ENCODE measurements at regions not wholly inside any gene's neighbourhood (a gene's known extent, or its start where the extent isn't known, plus 50 kb on each side); places are given as distances from the start of the nearest gene placed in this dataset.

DNA sequence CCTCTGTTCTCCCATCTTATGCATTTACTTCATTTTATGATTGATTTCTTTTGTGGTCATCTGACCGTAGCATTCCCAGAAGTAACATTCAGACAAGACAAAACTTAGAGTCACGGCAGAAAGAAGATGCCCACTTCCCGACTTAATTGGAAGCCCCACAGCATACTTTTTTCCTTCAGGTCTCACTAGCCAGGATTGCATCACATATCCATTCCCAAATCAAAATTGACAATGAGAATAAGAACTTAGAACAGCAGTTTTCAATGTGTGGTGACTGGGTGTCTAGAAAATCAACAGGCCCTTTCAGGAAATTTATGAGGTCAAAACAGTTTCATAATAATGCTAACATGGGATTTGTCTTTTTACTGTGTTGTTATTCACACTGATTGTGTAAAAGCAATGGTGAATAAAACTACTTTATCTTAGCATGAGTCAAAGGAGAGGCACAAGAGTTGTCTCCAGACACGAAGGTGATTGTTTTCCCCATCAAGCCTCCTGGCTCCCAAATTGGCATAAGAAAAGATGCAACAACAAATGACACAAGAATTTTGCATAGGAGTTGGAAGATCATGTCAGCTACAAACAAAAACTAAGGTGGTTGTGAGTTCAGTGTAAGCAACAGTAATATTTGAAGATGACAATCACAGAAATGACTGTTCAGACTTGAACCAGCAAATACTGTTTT is 493.9 kb downstream of the HTR7 start:
- H4K20me1 ChIP-seq (ENCODE audit: insufficient read depth, low read length), result no peaks in the 10 kb centered on the region
- H3K4me3 ChIP-seq (ENCODE audit: insufficient read depth, low read length), result no peak overlapping the region
- DNase-seq (ENCODE audit: insufficient read length, low spot score, missing footprints), result no peak
- TF ChIP-seq, protein P1, sequence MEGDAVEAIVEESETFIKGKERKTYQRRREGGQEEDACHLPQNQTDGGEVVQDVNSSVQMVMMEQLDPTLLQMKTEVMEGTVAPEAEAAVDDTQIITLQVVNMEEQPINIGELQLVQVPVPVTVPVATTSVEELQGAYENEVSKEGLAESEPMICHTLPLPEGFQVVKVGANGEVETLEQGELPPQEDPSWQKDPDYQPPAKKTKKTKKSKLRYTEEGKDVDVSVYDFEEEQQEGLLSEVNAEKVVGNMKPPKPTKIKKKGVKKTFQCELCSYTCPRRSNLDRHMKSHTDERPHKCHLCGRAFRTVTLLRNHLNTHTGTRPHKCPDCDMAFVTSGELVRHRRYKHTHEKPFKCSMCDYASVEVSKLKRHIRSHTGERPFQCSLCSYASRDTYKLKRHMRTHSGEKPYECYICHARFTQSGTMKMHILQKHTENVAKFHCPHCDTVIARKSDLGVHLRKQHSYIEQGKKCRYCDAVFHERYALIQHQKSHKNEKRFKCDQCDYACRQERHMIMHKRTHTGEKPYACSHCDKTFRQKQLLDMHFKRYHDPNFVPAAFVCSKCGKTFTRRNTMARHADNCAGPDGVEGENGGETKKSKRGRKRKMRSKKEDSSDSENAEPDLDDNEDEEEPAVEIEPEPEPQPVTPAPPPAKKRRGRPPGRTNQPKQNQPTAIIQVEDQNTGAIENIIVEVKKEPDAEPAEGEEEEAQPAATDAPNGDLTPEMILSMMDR (IDR thresholded peaks at IDR 0.05; ENCODE audit: extremely low read depth, low read depth, low read length), result no peak
- no peaks in the 10 kb centered on the region for H3K27me3 ChIP-seq (ENCODE audit: insufficient read depth, low read length)
- H3K36me3 ChIP-seq (ENCODE audit: insufficient read depth, low read length), result no peaks in the 10 kb centered on the region
- no peak overlapping the region for H2AFZ ChIP-seq (ENCODE audit: low read length)
- no peaks in the 10 kb centered on the region for H3K4me1 ChIP-seq (ENCODE audit: insufficient read depth, low read length)
- H3K9me3 ChIP-seq (ENCODE audit: low read depth, low read length), result no peaks in the 10 kb centered on the region
- H3K4me2 ChIP-seq (ENCODE audit: insufficient read depth, low read length), result no peak overlapping the region
- H3K79me2 ChIP-seq (ENCODE audit: insufficient read depth, low read length), result no peaks in the 10 kb centered on the region
- H3K27ac ChIP-seq (ENCODE audit: low read depth, low read length), result no peak overlapping the region

DNA sequence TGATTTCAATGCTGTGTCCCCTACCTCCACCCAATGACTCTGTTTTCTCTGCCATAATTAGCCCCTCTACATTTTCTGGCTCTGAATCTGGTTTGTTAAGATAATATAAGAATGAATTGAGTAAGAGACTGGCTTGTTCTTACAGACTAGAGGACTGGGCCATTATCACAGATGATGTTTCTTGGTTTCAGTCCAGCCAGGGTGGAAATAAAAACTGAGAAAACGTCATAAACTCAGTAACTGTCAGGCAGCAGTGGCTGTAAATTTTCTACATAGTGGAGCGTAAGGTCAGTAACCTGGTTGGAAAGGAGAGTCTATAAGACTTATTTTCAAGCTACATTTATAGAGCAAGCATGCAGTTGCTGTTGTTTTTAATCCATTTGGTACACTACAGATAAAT is 485.4 kb downstream of the HTR7 start:
- TF ChIP-seq, protein P1 (IDR thresholded peaks at IDR 0.05; ENCODE audit: extremely low read depth, low read depth, low read length), result no peak
- Histone ChIP-seq H3K9me3 (ENCODE audit: low read depth, low read length) (no peaks in the 10 kb centered on the region), H4K20me1 (ENCODE audit: insufficient read depth, low read length) (no peaks in the 10 kb centered on the region), H3K4me3 (ENCODE audit: insufficient read depth, low read length) (no peak overlapping the region), H3K4me2 (ENCODE audit: insufficient read depth, low read length) (no peak overlapping the region), H3K36me3 (ENCODE audit: insufficient read depth, low read length) (no peaks in the 10 kb centered on the region), H3K27me3 (ENCODE audit: insufficient read depth, low read length) (no peaks in the 10 kb centered on the region), H3K79me2 (ENCODE audit: insufficient read depth, low read length) (no peaks in the 10 kb centered on the region), H3K27ac (ENCODE audit: low read depth, low read length) (no peak overlapping the region), H3K4me1 (ENCODE audit: insufficient read depth, low read length) (no peaks in the 10 kb centered on the region), H2AFZ (ENCODE audit: low read length) (no peak overlapping the region)
- DNase-seq (ENCODE audit: insufficient read length, low spot score, missing footprints), result no peak

DNA sequence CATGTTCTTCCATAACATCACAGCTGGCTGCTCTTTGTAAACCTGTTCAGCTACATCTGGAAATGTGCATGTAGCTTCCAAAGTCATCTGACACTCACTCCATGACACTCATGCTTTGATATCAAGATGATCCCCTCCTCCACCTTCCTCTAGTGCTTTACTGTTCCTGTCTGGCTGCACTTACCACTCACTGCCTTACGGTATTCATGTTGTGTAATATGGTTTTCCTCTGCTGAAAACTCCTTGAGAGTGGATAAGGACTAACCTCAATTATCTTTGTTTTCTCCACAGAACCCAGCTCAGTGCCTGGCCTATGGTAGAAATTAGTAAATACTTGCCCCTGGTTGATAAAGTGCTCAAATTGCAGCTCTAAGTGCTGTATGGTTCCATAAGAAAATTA is 483.9 kb downstream of the HTR7 start:
- Histone ChIP-seq H3K4me2 (ENCODE audit: insufficient read depth, low read length) (no peak overlapping the region), H3K27me3 (ENCODE audit: insufficient read depth, low read length) (no peaks in the 10 kb centered on the region), H3K4me3 (ENCODE audit: insufficient read depth, low read length) (no peak overlapping the region), H4K20me1 (ENCODE audit: insufficient read depth, low read length) (no peaks in the 10 kb centered on the region), H3K9me3 (ENCODE audit: low read depth, low read length) (no peaks in the 10 kb centered on the region), H3K36me3 (ENCODE audit: insufficient read depth, low read length) (no peaks in the 10 kb centered on the region), H3K27ac (ENCODE audit: low read depth, low read length) (no peak overlapping the region), H2AFZ (ENCODE audit: low read length) (no peak overlapping the region), H3K79me2 (ENCODE audit: insufficient read depth, low read length) (no peaks in the 10 kb centered on the region), H3K4me1 (ENCODE audit: insufficient read depth, low read length) (peaks cover 7% of the 10 kb centered on the region)
- TF ChIP-seq, protein P1 (IDR thresholded peaks at IDR 0.05; ENCODE audit: extremely low read depth, low read depth, low read length), result no peak
- no peak for DNase-seq (ENCODE audit: insufficient read length, low spot score, missing footprints)

DNA sequence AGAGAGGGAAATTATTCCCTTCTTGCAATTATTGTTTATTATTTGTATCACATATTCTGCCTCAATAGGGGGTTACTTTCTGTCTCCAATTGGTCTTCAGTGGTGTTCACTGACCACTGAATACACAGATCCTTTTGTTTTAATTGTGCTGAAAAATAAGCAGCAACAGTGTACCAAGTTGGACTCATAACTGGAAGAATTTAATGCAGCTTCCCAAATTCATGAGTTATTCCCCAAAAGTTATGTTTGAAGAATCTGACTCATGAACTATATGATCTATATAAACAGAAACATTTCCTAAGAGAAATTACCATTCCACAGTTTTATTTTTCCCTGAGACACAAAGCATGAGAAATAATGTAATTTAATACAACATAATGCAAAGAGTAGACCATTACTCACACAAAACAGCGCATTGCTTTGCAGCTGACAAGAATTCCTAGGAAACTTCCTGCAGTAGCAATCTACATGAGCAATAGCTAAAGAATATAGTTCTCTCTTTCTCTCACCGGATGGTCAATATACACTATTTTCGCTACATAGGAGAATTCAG is 479.2 kb downstream of the HTR7 start:
- Histone ChIP-seq H3K4me3 (ENCODE audit: insufficient read depth, low read length) (no peak overlapping the region), H3K4me2 (ENCODE audit: insufficient read depth, low read length) (peak overlapping the region; percentile 33), H3K9me3 (ENCODE audit: low read depth, low read length) (no peaks in the 10 kb centered on the region), H3K4me1 (ENCODE audit: insufficient read depth, low read length) (peaks cover 11% of the 10 kb centered on the region), H3K36me3 (ENCODE audit: insufficient read depth, low read length) (no peaks in the 10 kb centered on the region), H3K27me3 (ENCODE audit: insufficient read depth, low read length) (no peaks in the 10 kb centered on the region), H2AFZ (ENCODE audit: low read length) (no peak overlapping the region), H4K20me1 (ENCODE audit: insufficient read depth, low read length) (no peaks in the 10 kb centered on the region), H3K27ac (ENCODE audit: low read depth, low read length) (no peak overlapping the region), H3K79me2 (ENCODE audit: insufficient read depth, low read length) (no peaks in the 10 kb centered on the region)
- TF ChIP-seq, protein P1 (IDR thresholded peaks at IDR 0.05; ENCODE audit: extremely low read depth, low read depth, low read length), result no peak
- DNase-seq (ENCODE audit: insufficient read length, low spot score, missing footprints), result peak; percentile 74
